AG09309 (cell line): ENCODE measurements at regions not wholly inside any gene's neighbourhood (a gene's known extent, or its start where the extent isn't known, plus 50 kb on each side); places are given as distances from the start of the nearest gene placed in this dataset.

ENCODE experiments used
- DNase-seq: peaks from one replicate; pipeline ENCODE4 v3.0.0-alpha.2; 2010; ENCODE audit warnings: low read depth
- H3K4me3 ChIP-seq: 2 replicates; pipeline ENCODE4 v1.5.1; 2011; ENCODE audit warnings: mild to moderate bottlenecking, low read depth, low read length, moderate library complexity; ENCODE audit not compliant: control insufficient read depth
- TF ChIP-seq, protein P1 (sequence below): IDR thresholded peaks from 2 replicates; pipeline ENCODE4 v1.5.1; 2011; ENCODE audit warnings: mild to moderate bottlenecking, low read depth, low read length, inconsistent platforms; ENCODE audit not compliant: insufficient read depth, control insufficient read depth; ENCODE audit errors: missing control alignments

DNA sequence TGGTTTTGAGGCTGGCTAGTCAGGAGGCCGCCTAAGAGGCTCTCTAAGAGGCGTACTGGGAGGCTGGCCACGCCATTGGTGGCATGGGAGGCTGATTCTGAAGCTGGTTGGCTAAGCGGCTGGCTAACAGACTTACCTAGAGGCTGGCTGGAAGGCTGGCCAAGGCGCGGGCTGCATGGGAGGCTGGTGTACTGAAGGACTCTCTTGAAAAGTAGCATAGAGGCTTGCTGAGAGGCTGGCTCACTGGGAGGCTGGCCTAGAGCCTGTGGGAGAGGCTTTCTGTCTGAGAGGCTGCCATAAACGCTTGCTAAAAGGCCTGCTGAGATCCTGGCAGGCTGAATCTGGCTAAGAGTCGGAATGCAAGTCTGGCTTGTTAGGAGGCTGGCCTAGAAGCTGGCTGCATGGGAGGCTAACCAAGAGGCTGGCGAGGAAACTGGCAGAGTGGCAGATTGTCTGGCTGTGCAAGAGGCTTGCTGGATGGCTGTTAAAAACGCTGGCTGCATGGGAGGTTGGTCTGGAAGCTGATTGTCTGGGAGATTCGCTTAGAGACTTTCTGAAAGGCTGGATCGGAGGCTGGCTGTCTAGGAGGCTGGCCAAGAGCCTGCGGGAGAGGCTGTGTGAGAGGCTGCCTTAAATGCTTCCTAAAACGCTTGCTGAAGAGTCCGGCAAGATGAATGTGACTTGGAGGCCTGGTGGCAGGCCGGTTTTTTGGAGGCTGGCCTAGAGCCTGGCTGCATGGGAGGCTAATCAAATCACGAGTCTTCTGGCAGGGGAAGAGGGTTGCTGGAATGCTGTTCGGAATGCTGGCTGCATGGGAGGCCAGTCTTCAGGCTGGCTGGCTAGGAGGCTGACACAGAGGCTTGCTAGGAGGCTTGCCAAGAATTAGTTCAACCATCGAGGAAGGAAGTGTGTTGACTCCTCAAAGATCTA lies 134.2 kb downstream of the OR13A1 start:
- H3K4me3 ChIP-seq = no peak overlapping the region
- DNase-seq = peak; percentile 8
- TF ChIP-seq, protein P1, sequence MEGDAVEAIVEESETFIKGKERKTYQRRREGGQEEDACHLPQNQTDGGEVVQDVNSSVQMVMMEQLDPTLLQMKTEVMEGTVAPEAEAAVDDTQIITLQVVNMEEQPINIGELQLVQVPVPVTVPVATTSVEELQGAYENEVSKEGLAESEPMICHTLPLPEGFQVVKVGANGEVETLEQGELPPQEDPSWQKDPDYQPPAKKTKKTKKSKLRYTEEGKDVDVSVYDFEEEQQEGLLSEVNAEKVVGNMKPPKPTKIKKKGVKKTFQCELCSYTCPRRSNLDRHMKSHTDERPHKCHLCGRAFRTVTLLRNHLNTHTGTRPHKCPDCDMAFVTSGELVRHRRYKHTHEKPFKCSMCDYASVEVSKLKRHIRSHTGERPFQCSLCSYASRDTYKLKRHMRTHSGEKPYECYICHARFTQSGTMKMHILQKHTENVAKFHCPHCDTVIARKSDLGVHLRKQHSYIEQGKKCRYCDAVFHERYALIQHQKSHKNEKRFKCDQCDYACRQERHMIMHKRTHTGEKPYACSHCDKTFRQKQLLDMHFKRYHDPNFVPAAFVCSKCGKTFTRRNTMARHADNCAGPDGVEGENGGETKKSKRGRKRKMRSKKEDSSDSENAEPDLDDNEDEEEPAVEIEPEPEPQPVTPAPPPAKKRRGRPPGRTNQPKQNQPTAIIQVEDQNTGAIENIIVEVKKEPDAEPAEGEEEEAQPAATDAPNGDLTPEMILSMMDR = no peak

DNA sequence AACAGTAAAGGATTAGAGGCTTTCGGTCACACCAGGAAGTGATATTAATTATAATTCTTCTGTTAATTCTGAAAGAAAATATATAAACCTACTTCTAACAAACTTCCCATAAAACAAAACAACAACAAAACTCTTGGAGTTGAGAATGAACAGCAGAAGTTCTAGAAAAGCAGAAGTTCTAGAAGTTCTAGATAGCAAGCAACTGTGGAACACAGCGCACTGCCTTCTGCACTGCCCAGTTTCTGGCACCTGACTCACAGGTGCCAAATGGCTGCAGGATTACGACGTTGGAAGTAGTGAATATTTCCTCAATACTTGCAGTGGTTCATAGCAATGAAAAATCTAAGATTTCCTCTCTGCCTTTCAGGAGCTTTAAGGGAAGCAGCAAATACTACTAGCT lies 132.2 kb downstream of the OR13A1 start:
- DNase-seq = no peak
- no peak overlapping the region for H3K4me3 ChIP-seq
- TF ChIP-seq, protein P1 = no peak

DNA sequence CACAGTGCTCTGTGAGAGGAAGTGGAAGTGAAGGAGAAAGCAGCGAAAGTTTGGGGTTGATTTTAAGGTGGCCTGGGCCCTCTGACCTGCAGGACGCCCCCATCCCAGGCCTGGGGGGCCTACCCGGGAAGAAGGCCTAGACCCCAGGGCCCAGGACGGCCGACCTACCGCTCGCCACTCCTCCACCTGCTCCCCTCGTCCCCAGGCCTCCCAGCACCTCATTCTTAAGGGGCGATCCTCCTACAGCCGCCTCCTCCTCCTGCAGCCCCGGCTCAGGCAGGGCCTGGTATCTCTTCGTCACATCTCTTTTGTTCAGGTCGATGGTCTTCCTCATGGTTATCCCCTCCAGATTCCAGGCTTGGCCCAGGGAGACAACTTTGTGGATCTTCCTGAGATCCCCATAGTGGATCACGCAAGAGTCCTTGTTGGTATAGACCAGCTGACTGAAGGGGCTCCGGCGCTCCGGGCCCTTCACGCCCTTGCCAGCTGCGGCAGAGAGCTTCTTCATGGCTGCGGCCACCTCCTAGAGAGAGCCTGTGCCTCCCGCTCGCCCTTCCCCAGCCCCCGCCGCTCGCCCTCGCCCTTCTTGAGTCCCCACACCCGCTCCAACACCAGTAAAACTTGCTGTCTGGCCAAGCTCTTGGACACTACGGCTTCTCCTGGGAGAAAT lies 117.5 kb downstream of the OR13A1 start:
- TF ChIP-seq, protein P1 = no peak

DNA sequence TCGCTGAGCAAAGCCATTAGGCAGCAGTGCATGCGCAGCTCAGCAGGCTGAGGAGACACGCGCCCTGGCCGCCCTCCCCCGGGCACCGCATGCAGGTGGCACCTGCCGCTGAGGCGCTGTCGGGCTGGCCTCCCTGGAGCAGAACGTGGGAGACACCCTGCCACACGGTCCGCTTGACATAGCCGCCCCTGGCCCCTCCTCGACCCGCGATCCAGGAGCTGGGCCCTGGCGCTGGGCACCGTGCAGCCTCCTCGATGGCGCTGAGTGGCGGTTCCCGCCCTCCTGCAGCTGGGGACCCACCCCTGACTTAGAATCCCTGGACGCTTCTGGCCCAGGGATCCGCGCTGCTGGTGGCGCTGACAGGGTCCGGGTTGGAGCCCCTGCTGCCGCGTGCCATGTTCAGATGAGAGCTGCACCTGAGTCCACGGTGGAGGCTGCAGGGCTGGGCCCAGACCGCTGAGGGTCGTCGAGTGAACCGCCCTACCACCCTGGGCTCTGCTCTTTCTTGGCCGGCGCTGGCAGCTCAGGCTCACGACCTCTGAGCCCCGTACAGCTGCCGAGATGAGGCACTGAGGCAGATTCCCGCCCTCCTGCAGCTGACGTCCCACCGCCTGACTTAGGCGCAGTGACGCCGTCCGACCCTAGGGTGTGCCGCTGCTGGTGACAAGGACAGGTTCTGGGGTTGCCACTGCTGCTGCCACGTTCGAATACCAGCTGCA lies 116.8 kb downstream of the OR13A1 start:
- TF ChIP-seq, protein P1 = no peak
- no peak overlapping the region for H3K4me3 ChIP-seq
- DNase-seq = no peak

More for the DNA sequence above, 117.5 kb downstream of the OR13A1 start:
- no peak for DNase-seq
- H3K4me3 ChIP-seq = no peak overlapping the region

DNA sequence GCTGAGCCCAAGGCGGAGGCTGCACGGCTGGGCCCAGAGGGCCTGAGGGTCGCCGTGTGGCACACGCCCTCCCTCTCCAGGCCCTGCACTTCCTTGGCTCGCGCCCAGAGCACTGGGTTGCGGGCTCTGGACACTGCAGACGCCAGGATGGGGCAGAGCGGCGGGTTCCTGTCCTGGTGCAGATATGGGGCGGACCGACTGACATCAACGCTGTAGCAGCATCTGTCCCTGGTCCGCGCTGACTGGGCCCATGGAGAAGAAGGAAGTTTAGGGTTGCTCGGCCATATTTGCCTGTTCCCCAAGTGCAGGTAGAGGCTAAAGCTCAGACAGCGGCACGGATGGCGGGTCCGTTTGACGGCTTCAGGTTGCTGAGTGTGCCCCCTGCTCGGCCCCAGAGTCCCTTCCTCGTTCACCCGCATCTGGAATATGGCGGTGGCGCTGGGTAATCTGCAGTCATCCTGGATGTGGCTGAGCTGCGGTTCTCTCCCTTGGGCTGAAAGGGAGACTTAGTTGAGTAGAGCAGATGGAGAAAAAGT lies 116.1 kb downstream of the OR13A1 start:
- H3K4me3 ChIP-seq = no peak overlapping the region
- TF ChIP-seq, protein P1 = no peak
- no peak for DNase-seq

DNA sequence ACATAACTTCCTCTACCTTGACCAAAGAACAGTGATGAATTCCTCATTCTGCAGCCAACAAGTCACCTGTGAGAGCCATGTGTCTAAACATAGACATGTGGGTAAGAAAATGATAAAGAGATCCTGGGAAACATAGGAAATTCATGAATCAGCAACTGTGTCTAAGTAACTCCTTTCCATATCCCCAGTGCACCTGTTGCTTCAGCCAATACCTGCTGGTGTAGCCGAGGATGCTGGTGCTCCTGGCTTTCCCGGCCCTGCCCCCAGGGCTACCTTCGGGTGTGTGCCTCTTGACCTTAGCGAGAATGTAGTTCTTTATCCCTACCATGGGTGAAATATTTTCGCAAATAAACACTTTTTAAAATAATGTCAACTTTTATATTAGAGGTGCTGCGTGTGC lies 114.1 kb downstream of the OR13A1 start:
- TF ChIP-seq, protein P1 = no peak
- no peak overlapping the region for H3K4me3 ChIP-seq
- DNase-seq = no peak
